Cardiac fibroblast (primary cell): ENCODE measurements at regions not wholly inside any gene's neighbourhood (a gene's known extent, or its start where the extent isn't known, plus 50 kb on each side); places are given as distances from the start of the nearest gene placed in this dataset.

Experiments used
- DNase-seq, 2 donors: peaks; one replicate each; pipeline versions ENCODE4 v3.0.0 to v3.0.0-alpha.2; 2010; ENCODE audit warnings: low read depth in 2 of 2
- H3K4me3 ChIP-seq, 2 donors: replicated peaks in 1 of 2; 1 replicate in 1 of 2; 2 replicates in 1 of 2; pipeline ENCODE4 v1.5.1; 2011; ENCODE audit warnings: low read depth in 2 of 2, low read length in 2 of 2, mild to moderate bottlenecking in 2 of 2, moderate library complexity in 1 of 2
- CTCF ChIP-seq: IDR thresholded peaks from one replicate; pipeline ENCODE4 v1.5.1; 2011; ENCODE audit warnings: low read depth, mild to moderate bottlenecking, low read length, inconsistent platforms

GRCh38 chr4:25563071-25563564, 92.5 kb upstream of the SLC34A2 start:
- no peak for TF ChIP-seq CTCF
- H3K4me3 ChIP-seq, result no peak overlapping the region
- no peak for DNase-seq

GRCh38 chr4:25564836-25565235, 90.8 kb upstream of the SLC34A2 start:
- DNase-seq, result no peak
- TF ChIP-seq CTCF, result no peak

GRCh38 chr4:25567253-25567652, 88.4 kb upstream of the SLC34A2 start:
- no peak overlapping the region for H3K4me3 ChIP-seq
- DNase-seq, result no peak
- TF ChIP-seq CTCF, result no peak

More at GRCh38 chr4:25564836-25565235, 90.8 kb upstream of the SLC34A2 start:
- no peak overlapping the region for H3K4me3 ChIP-seq

- TF ChIP-seq CTCF, result no peak
- DNase-seq, result no peak
- H3K4me3 ChIP-seq, result no peak overlapping the region
Observed at GRCh38 chr4:25569716-25570115, 85.9 kb upstream of the SLC34A2 start.

GRCh38 chr4:25575611-25576010, 80.0 kb upstream of the SLC34A2 start:
- no peak for DNase-seq

GRCh38 chr4:25578432-25578831, 77.2 kb upstream of the SLC34A2 start:
- no peak overlapping the region for H3K4me3 ChIP-seq
- DNase-seq, result no peak
- no peak for TF ChIP-seq CTCF

More at GRCh38 chr4:25575611-25576010, 80.0 kb upstream of the SLC34A2 start:
- no peak overlapping the region for H3K4me3 ChIP-seq
- TF ChIP-seq CTCF, result no peak
